Endodermal cell (in vitro differentiated cells): ENCODE measurements at regions not wholly inside any gene's neighbourhood (a gene's known extent, or its start where the extent isn't known, plus 50 kb on each side); places are given as distances from the start of the nearest gene placed in this dataset.

Experiments
- DNase-seq: peaks from one replicate; pipeline ENCODE4 v3.0.0-alpha.2; 2017
- H3K27ac ChIP-seq: 2 replicates; pipeline ENCODE4 v1.5.1; 2013; ENCODE audit warnings: mild to moderate bottlenecking, low read depth, low read length, moderate library complexity
- H3K27me3 ChIP-seq: 2 replicates; pipeline ENCODE4 v1.6.1; 2013; ENCODE audit warnings: mild to moderate bottlenecking, low read length, moderate library complexity; ENCODE audit not compliant: insufficient read depth, control insufficient read depth, poor library complexity, severe bottlenecking
- H3K36me3 ChIP-seq: 2 replicates; pipeline ENCODE4 v1.7.0; 2013; ENCODE audit warnings: mild to moderate bottlenecking, low read length, moderate library complexity; ENCODE audit not compliant: control insufficient read depth, insufficient read depth
- H3K4me1 ChIP-seq: one replicate; pipeline ENCODE4 v1.7.0; 2013; ENCODE audit warnings: low read length; ENCODE audit not compliant: control insufficient read depth, insufficient read depth
- H3K4me3 ChIP-seq: 2 replicates; pipeline ENCODE4 v1.5.1; 2013; ENCODE audit warnings: mild to moderate bottlenecking, low read length, moderate library complexity
- H3K9ac ChIP-seq: 2 replicates; pipeline ENCODE4 v1.6.1; 2013; ENCODE audit warnings: mild to moderate bottlenecking, low read length, moderate library complexity; ENCODE audit not compliant: poor library complexity, severe bottlenecking; ENCODE audit errors: extremely low read depth
- H3K9me3 ChIP-seq: 2 replicates; pipeline ENCODE4 v1.6.1; 2013; ENCODE audit warnings: mild to moderate bottlenecking, low read length, moderate library complexity; ENCODE audit not compliant: control insufficient read depth
- H3K27ac Mint-ChIP-seq: 2 replicates; pipeline ENCODE4 v1.8.0; 2020; ENCODE audit warnings: mixed read lengths
- H3K27me3 Mint-ChIP-seq: 2 replicates; pipeline ENCODE4 v1.8.0; 2021; ENCODE audit warnings: mild to moderate bottlenecking, mixed read lengths; ENCODE audit not compliant: insufficient read depth
- H3K36me3 Mint-ChIP-seq: 2 replicates; pipeline ENCODE4 v1.8.0; 2020; ENCODE audit warnings: low read depth, mixed read lengths
- H3K4me1 Mint-ChIP-seq: 2 replicates; pipeline ENCODE4 v1.8.0; 2020; ENCODE audit warnings: mixed read lengths
- H3K4me3 Mint-ChIP-seq: 2 replicates; pipeline ENCODE4 v1.8.0; 2020; ENCODE audit warnings: mild to moderate bottlenecking, moderate library complexity, mixed read lengths
- H3K9me3 Mint-ChIP-seq: 2 replicates; pipeline ENCODE4 v1.8.0; 2020; ENCODE audit warnings: mild to moderate bottlenecking, mixed read lengths
- WGBS, 2 experiments: methylation state at CpG; one replicate each; pipeline versions ENCODE4 v1.1.5 to v1.1.7; 2013; ENCODE audit warnings: missing lambda C conversion rate in 2 of 2, mixed read lengths in 1 of 2; ENCODE audit not compliant: insufficient coverage in 1 of 2, insufficient read length in 1 of 2; 5-methylcytosine and 5-hydroxymethylcytosine counted together
- TF ChIP-seq, protein P1 (sequence below): fragments of 200-600 bp; sonication (generic); conservative IDR thresholded peaks from 2 replicates; pipeline ENCODE4 v1.5.0; 2021; ENCODE audit warnings: antibody characterized with exemption, mild to moderate bottlenecking

DNA sequence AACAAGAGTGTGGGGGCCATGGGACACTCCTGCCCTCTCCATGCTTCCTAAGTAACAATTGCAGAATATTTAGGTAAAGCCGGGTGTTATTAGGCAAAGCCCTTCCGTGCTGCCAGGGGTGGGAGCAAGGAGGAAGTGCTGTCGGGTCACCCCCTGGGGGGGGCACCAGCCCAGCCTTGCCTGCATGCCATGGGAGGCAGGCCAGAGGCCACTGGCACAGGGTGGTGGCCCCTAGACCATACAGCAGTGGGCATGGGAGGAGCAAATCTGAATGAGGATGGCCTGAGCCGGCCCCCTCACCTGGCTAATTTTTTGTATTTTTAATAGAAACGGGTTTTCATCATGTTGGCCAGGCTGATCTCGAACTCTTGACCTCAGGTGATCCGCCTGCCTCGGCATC is 355.7 kb upstream of the CDH8 start:
- H3K4me3 Mint-ChIP-seq, result no peak overlapping the region
- Histone ChIP-seq H3K9ac (no peak overlapping the region), H3K27me3 (no peaks in the 10 kb centered on the region), H3K4me3 (no peak overlapping the region), H3K9me3 (no peaks in the 10 kb centered on the region), H3K4me1 (no peaks in the 10 kb centered on the region), H3K27ac (no peak overlapping the region), H3K36me3 (no peaks in the 10 kb centered on the region)
- 90 to 96% methylated on average over 7 to 8 of the region's 8 CpGs for WGBS, 2 experiments
- no peak overlapping the region for H3K27ac Mint-ChIP-seq
- DNase-seq, result no peak
- H3K36me3 Mint-ChIP-seq, result no peaks in the 10 kb centered on the region
- H3K9me3 Mint-ChIP-seq, result no peaks in the 10 kb centered on the region
- TF ChIP-seq, protein P1, sequence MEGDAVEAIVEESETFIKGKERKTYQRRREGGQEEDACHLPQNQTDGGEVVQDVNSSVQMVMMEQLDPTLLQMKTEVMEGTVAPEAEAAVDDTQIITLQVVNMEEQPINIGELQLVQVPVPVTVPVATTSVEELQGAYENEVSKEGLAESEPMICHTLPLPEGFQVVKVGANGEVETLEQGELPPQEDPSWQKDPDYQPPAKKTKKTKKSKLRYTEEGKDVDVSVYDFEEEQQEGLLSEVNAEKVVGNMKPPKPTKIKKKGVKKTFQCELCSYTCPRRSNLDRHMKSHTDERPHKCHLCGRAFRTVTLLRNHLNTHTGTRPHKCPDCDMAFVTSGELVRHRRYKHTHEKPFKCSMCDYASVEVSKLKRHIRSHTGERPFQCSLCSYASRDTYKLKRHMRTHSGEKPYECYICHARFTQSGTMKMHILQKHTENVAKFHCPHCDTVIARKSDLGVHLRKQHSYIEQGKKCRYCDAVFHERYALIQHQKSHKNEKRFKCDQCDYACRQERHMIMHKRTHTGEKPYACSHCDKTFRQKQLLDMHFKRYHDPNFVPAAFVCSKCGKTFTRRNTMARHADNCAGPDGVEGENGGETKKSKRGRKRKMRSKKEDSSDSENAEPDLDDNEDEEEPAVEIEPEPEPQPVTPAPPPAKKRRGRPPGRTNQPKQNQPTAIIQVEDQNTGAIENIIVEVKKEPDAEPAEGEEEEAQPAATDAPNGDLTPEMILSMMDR, result no peak
- H3K27me3 Mint-ChIP-seq, result no peaks in the 10 kb centered on the region
- H3K4me1 Mint-ChIP-seq, result no peaks in the 10 kb centered on the region

DNA sequence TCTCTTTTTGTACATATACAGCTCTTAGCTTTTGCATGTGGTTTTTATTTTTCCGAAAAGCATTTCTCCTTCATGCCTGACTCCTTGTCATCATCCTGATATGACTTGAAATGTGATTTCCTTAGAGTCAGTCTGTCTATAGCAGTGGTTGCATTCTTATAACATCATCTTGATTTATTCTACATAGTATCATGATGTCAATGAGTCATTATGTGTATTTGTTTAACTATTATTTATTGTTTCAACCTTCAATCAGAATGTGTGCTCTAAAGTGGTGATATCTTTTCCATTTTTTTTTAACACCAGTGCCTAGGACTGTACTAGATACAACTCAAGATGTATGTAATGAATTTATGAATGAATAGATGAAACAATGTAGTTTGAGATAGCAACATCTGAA is 354.9 kb upstream of the CDH8 start:
- Mint-ChIP-seq H3K9me3 (no peaks in the 10 kb centered on the region), H3K36me3 (no peaks in the 10 kb centered on the region), H3K27me3 (no peaks in the 10 kb centered on the region), H3K4me3 (no peak overlapping the region), H3K27ac (no peak overlapping the region), H3K4me1 (no peaks in the 10 kb centered on the region)
- Histone ChIP-seq H3K9me3 (no peaks in the 10 kb centered on the region), H3K4me1 (no peaks in the 10 kb centered on the region), H3K27ac (no peak overlapping the region), H3K9ac (no peak overlapping the region), H3K27me3 (no peaks in the 10 kb centered on the region), H3K36me3 (no peaks in the 10 kb centered on the region), H3K4me3 (no peak overlapping the region)
- 100% methylated on average over 1 of the region's 1 CpG; no CpG with 5 or more reads in 1 of the 2 experiments for WGBS, 2 experiments
- TF ChIP-seq, protein P1, result no peak
- no peak for DNase-seq

DNA sequence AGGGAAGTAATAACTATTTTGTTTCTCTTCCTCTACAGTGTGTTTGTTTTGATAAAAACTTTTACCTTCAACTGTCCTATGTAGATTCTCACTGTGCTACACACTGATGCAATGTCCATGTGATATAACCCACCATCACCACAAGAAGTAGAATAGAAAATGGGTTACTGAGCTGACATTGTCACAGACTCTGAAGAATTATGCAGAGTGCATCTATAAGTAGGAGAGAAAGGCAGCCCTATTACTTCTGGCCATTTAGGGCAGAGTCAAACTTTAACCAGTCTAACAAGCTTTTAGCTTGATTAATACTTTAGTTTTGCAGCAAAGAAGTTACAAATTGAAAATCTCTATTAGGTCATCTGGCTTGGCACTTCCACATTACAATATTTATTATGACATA is 354.0 kb upstream of the CDH8 start:
- no peak overlapping the region for H3K4me3 Mint-ChIP-seq
- no peak for DNase-seq
- H3K9me3 ChIP-seq, result no peaks in the 10 kb centered on the region
- H3K36me3 Mint-ChIP-seq, result no peaks in the 10 kb centered on the region
- H3K4me1 ChIP-seq, result no peaks in the 10 kb centered on the region
- no peaks in the 10 kb centered on the region for H3K27me3 Mint-ChIP-seq
- H3K9ac ChIP-seq, result no peak overlapping the region
- H3K9me3 Mint-ChIP-seq, result peaks cover under 1% of the 10 kb centered on the region
- no peak overlapping the region for H3K27ac Mint-ChIP-seq
- no peaks in the 10 kb centered on the region for H3K4me1 Mint-ChIP-seq
- no peak overlapping the region for H3K27ac ChIP-seq
- H3K27me3 ChIP-seq, result no peaks in the 10 kb centered on the region
- H3K36me3 ChIP-seq, result no peaks in the 10 kb centered on the region
- H3K4me3 ChIP-seq, result no peak overlapping the region
- TF ChIP-seq, protein P1, result no peak
